ENCODE measurements at regions not wholly inside any gene's neighbourhood (a gene's known extent, or its start where the extent isn't known, plus 50 kb on each side); places are given as distances from the start of the nearest gene placed in this dataset.

- no peak for DNase-seq (ENCODE audit: low spot score)
These were observed 228.8 kb upstream of the RGMA start for GRCh38 chr15:93317772-93318171.

GRCh38 chr15:93314245-93314644 is 225.2 kb upstream of the RGMA start:
- DNase-seq (ENCODE audit: low spot score) = no peak

DNA sequence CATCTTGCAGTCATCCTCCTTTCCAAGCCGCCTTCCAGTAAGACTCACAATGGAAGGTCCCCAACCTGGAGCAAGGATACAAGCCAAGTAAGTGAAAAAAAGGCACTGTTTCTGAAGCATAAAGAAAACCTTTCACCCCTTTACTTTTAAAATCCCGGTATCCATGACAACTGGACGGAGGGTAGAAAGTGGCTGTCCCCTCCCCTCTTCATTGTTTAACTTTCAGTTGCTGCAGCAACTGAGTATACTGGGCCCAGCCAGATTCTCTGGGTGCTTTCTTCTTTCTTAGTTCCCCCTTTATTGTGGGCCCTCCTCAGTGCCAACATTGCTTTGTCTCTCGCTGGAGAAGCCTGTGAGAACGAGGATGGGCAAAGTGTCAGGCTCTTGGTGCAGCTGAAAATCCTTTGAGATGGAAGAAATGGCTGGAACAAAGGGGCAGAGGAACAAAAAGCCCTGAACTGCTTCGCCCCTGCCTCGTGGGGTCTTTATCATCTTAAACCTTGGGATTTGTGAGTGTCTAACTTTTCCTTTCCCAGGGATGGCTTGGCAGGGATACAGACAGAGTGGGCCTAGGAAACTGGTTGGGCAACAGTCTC is 224.0 kb upstream of the RGMA start:
- DNase-seq (ENCODE audit: low spot score) = peak; percentile 31

DNA sequence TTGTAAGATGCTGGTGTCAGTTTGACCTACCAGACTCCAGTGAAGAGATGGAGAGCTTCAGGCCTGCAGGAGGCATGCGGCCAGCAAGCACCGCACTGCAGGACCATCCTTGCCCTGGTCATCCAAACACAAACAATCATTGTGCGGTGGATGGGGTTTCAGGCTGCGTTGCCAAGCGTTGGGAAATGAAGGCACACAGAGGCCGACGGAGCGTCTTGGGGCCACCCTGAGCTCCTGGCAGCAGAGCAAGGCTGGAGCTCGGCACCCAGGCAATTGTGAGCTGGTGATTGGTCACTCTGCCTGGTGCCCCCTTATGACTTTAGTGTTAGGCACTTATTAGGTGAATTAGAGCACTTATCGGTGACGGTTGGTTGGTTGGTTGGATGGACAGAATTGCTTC is 222.6 kb upstream of the RGMA start:
- no peak for DNase-seq (ENCODE audit: low spot score)

DNA sequence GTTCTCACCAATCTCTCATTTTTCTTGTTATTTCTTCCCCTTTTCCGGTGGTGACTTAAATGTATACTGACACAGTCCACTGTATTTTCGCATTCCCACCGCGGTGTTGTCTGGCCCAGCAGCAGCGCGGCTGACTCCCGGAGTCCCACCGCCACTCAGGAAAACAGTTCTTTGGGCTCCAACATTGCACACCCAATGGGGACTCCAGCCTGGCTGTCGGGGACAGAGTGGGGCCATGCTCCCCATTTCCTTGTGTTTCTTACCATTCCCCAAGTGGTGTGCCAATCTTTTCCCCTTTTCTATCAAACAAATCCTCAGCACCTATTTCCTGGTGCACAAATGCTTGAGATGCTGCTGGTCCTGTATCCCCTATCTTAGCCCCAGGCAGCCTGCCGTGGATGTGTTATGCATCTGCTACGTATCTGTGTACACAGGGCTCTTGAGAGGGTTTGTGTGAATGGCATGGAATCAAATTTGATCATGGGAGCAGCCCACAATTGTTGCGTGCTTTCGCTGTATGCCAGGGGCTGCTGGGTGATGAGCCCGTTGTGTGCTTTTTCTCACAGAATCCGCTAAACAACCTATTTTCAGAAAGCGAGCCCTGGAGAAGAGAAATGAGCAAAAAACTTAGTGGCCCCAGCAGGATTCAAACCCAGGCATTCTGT is 219.1 kb upstream of the RGMA start:
- no peak for DNase-seq (ENCODE audit: low spot score)

DNA sequence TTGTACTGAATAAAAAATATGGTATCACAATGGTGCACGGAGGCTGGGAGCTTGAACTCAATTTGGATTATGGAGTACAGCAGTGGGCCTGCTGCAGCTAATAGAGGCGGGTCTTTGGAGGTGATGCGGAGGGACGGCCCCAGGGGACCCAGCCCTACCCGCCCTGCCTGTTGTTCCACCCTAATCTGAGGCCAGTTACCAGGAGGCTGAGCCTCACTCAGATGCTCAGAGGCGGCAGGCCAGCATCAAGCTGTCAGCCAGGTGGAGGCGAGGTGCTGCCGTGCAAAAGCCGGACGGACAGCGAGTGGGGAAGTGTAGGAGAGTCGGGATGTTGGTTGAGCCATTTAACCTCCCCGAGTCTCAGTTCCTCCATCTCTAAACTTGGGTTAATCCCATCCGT is 218.5 kb upstream of the RGMA start:
- DNase-seq (ENCODE audit: low spot score) = no peak

- DNase-seq (ENCODE audit: low spot score) = no peak
These were observed 216.3 kb upstream of the RGMA start for GRCh38 chr15:93305306-93305705.

- peak; percentile 4 for DNase-seq (ENCODE audit: low spot score)
These were observed 213.2 kb upstream of the RGMA start for GRCh38 chr15:93302080-93302765.

DNA sequence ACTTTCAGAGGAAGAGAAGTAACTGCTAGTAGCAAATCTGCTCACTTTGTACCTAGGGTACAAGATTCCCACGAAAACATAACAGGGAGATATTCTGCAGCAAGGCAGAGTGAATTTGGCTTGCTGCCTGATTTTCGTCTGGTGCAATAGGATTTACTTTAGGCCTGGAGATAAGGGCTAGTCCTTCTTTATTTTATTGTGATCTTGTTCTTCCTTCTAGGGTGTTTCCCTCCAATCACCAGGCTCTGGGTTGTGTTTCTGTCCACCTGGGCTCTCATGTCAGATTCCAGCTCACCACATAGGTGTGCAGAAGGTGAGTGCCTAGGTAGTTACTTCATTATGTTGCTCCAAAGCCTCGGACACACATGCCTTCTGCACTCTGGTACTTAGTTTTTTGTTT is 211.8 kb upstream of the RGMA start:
- no peak for DNase-seq (ENCODE audit: low spot score)

DNA sequence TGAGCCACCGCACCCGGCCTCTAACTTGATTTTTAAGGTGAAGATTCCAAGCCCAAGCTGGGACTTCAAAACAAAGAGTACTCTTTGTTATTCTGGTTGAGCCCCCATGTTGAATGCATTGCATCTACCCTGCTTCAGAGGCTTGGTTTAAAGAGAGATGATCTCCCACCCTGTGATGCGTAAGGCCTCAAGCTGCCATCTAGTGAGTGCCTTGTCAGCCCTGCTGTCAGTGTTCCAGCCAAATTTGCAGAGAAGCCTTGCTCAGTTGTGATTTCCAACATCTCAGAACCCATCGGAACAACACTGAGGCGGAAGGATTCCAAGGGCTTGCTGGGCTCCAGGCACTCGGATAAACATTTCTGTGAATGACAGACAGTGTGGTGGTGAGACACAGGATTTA is 210.7 kb upstream of the RGMA start:
- no peak for DNase-seq (ENCODE audit: low spot score)

GRCh38 chr15:93298901-93299300 is 209.9 kb upstream of the RGMA start:
- DNase-seq (ENCODE audit: low spot score) = no peak

DNA sequence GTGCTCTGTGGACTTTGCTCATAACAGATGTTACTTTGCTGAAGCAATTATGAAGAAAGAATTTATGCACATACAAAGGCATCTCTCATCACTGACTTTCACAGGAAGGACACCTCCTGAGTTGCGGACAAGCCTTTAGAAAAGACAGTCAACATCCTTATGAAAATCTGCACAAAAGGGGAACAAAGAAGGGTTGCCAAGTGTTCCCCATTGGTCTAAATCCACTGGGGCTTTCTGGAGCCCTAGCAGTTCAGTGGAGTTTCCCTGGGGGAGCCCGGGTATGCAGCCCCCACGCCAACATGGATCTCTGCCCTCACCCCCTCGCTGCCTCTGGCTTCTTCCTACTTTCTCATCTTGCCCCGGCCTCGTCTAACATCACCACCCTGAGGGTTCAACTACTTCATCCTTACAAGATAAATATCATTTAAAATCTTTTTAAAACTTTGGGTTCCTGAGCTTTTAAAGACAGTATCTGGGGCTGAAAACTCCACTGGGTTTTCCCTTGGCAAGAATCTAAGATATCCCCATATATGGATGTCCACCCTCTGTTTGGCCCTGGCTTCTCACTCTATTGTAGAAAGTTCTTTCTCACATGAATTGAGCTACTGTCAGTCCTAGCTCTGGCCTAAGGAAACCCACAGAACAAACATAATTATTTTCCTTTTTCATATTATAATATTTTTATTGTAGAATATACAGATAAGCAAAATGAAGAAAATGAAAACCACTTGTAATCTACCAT is 207.9 kb upstream of the RGMA start:
- DNase-seq (ENCODE audit: low spot score) = no peak

GRCh38 chr15:93294896-93295295 is 205.9 kb upstream of the RGMA start:
- DNase-seq (ENCODE audit: low spot score) = no peak

- no peak for DNase-seq (ENCODE audit: low spot score)
These were observed 205.1 kb upstream of the RGMA start for GRCh38 chr15:93294066-93294465.

GRCh38 chr15:93291380-93291779 is 202.4 kb upstream of the RGMA start:
- DNase-seq (ENCODE audit: low spot score) = no peak

GRCh38 chr15:93290618-93290946 is 201.6 kb upstream of the RGMA start:
- no peak for DNase-seq (ENCODE audit: low spot score)

- DNase-seq (ENCODE audit: low spot score) = no peak
These were observed 201.1 kb upstream of the RGMA start for GRCh38 chr15:93289941-93290617.

DNA sequence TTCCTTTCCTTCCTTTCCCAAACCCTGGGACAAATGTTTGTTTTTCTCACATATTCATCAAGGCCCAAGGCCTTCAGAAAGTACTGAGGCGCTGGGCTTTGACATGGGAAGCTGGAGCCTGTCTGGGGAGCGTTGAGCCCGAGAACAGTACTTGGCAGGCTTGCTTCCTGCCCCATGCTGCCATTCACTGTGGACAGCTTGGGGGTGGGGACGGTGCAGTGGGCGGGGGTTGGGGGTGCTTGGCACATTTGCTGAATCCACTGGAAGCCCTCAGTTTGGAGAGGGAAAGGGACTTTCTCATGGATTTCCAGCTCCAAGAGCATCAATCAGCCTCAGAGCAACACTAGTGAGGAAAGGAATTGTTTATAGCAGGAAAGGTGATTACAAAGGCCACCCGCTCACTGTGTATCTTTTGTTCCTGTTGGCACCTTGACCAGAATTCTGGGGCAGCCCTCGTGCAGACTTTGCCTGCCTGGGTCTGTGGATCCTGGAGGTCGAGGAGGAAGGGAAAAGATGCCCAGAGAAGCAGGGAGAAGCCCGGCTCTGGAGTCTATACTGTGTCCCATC is 199.8 kb upstream of the RGMA start:
- no peak for DNase-seq (ENCODE audit: low spot score)

DNA sequence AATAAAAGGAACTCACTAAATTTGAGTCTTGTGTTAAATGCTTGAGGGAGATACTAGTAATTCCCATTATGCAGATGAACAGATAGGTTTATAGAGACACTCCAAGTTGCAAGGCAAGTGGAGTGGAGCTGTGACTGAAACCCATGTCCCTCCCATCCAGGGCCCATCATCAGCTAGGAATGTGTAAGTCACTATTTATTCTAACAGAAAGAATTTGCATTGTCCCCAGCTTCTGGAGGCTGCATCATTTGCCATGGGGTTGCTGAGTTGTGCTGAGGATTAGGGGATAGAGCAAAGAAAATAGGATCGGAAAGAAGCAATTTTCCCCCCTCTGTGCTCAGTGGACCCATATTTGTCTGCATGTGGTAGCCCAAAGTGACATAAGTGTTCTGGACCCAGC is 197.4 kb upstream of the RGMA start:
- no peak for DNase-seq (ENCODE audit: low spot score)

GRCh38 chr15:93283854-93284253 is 194.8 kb upstream of the RGMA start:
- peak; percentile 1 for DNase-seq (ENCODE audit: low spot score)

GRCh38 chr15:93282808-93283207 is 193.8 kb upstream of the RGMA start:
- DNase-seq (ENCODE audit: low spot score) = no peak

DNA sequence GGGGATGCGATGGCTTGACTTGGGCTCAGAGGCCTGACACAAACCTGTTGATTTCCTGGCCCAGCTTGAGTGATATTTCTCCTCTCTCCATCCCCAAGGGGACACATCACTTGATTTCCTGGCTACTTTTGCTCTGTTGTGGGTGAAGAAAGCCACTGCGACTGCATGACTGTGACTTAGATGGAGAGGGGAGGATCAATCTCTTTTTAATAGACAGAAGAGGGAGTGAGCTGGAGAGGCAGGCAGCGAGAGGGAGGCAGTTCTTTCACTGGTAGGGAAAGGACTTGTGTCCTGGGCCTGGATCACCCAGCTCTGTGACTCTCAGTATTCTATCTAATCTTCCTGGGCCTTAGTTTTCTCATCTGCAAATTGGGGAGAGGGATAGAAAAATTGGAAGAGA is 189.8 kb upstream of the RGMA start:
- DNase-seq (ENCODE audit: low spot score) = no peak

All from cerebellar cortex (tissue), 1 donor.